ENCODE measurements at regions not wholly inside any gene's neighbourhood (a gene's known extent, or its start where the extent isn't known, plus 50 kb on each side); places are given as distances from the start of the nearest gene placed in this dataset.

- Histone ChIP-seq H3K4me1 (ENCODE audit: control insufficient read depth, insufficient read depth, low read length, poor library complexity, severe bottlenecking) (no peaks in the 10 kb centered on the region), H3K9me3 (ENCODE audit: control insufficient read depth, low read length) (no peaks in the 10 kb centered on the region), H3K36me3 (ENCODE audit: control insufficient read depth, insufficient read depth, low read length) (no peaks in the 10 kb centered on the region), H3K4me3 (ENCODE audit: extremely low read depth, insufficient read depth, low read length, poor library complexity, severe bottlenecking) (no peak overlapping the region), H3K27ac (ENCODE audit: low read depth, low read length, severe bottlenecking) (no peak overlapping the region)
- 100% methylated on average over 1 of the region's 4 CpGs; no CpG with 5 or more reads in 1 of the 2 experiments for WGBS, 2 experiments (ENCODE audit: insufficient coverage in 2 of 2)
Measured at GRCh38 chr10:107453561-107453960, 289.1 kb upstream of the SORCS1 start.

DNA sequence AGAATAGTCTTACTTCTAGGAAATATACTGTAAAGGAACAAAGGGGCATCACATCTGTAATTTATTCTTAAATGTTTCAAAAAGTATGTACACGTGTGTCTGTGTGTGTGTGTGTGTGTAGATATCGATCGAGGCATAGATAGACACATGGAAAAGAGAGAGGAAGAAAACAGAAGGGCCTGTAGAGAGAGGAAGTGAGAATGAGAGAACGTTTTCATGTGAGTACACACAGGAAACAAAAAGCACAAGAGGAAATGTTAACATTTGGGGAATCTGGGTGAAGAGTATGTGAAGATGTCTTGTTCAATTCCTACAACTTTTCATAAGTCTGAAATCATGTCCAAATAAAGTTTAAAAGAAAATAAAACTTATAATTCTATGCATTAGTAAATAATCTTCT lies 286.5 kb upstream of the SORCS1 start:
- H3K36me3 ChIP-seq (ENCODE audit: control insufficient read depth, insufficient read depth, low read length), result no peaks in the 10 kb centered on the region
- H3K4me3 ChIP-seq (ENCODE audit: extremely low read depth, insufficient read depth, low read length, poor library complexity, severe bottlenecking), result no peak overlapping the region
- H3K4me1 ChIP-seq (ENCODE audit: control insufficient read depth, insufficient read depth, low read length, poor library complexity, severe bottlenecking), result no peaks in the 10 kb centered on the region
- H3K9me3 ChIP-seq (ENCODE audit: control insufficient read depth, low read length), result no peaks in the 10 kb centered on the region
- no peak overlapping the region for H3K27ac ChIP-seq (ENCODE audit: low read depth, low read length, severe bottlenecking)
- WGBS, 2 experiments (ENCODE audit: insufficient coverage in 2 of 2), result 69% methylated on average over 3 of the region's 4 CpGs; no CpG with 5 or more reads in 1 of the 2 experiments

GRCh38 chr10:107450056-107450455 lies 285.6 kb upstream of the SORCS1 start:
- 80 to 94% methylated on average over 3 to 4 of the region's 5 CpGs for WGBS, 2 experiments (ENCODE audit: insufficient coverage in 2 of 2)
- H3K9me3 ChIP-seq (ENCODE audit: control insufficient read depth, low read length), result no peaks in the 10 kb centered on the region

DNA sequence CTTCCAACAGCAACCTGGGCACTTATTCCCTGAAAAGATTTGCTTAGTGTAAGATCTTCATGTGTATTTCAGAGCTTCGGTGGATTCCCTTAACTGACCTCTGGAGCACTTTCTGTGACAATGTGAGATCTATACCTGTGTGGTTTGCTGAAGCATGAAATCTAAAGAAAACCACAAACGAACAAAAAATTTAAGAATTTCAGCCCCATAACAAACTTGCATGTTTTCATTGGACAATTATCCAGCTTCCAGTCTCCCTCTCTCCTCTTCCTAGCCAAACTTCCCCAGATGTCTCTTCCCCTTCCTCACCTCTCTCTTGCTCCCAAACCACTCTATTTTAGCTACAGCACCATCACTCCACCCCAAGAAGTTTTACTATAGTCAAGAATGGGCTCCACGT lies 279.9 kb upstream of the SORCS1 start:
- Histone ChIP-seq H3K4me3 (ENCODE audit: extremely low read depth, insufficient read depth, low read length, poor library complexity, severe bottlenecking) (no peak overlapping the region), H3K27ac (ENCODE audit: low read depth, low read length, severe bottlenecking) (no peak overlapping the region), H3K9me3 (ENCODE audit: control insufficient read depth, low read length) (no peaks in the 10 kb centered on the region), H3K36me3 (ENCODE audit: control insufficient read depth, insufficient read depth, low read length) (no peaks in the 10 kb centered on the region), H3K4me1 (ENCODE audit: control insufficient read depth, insufficient read depth, low read length, poor library complexity, severe bottlenecking) (no peaks in the 10 kb centered on the region)
- 93 to 100% methylated on average over 1 to 3 of the region's 3 CpGs for WGBS, 2 experiments (ENCODE audit: insufficient coverage in 2 of 2)

More at GRCh38 chr10:107450056-107450455, 285.6 kb upstream of the SORCS1 start:
- Histone ChIP-seq H3K4me1 (ENCODE audit: control insufficient read depth, insufficient read depth, low read length, poor library complexity, severe bottlenecking) (no peaks in the 10 kb centered on the region), H3K36me3 (ENCODE audit: control insufficient read depth, insufficient read depth, low read length) (no peaks in the 10 kb centered on the region), H3K4me3 (ENCODE audit: extremely low read depth, insufficient read depth, low read length, poor library complexity, severe bottlenecking) (no peak overlapping the region), H3K27ac (ENCODE audit: low read depth, low read length, severe bottlenecking) (no peak overlapping the region)

DNA sequence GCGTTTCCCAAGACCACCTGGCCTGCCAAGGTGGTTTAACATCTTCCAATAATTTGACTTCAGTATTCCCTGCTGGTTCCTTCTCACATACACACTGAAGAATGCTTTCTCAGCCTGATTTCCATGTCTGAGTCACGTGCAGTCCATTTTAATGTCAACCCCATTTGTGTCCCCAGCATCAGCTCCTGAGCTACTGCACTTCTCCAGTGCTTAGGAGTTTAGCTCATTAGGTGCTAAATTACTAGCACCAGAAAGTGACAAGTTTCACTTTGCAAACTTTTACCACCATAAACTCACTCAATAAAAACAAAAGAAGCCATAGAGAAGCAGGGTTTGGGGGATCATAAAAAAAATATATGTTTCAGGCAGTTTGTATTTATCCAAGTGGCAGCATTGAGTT lies 279.3 kb upstream of the SORCS1 start:
- H3K4me1 ChIP-seq (ENCODE audit: control insufficient read depth, insufficient read depth, low read length, poor library complexity, severe bottlenecking), result no peaks in the 10 kb centered on the region
- 84 to 89% methylated on average over 2 of the region's 2 CpGs for WGBS, 2 experiments (ENCODE audit: insufficient coverage in 2 of 2)
- no peak overlapping the region for H3K27ac ChIP-seq (ENCODE audit: low read depth, low read length, severe bottlenecking)
- H3K9me3 ChIP-seq (ENCODE audit: control insufficient read depth, low read length), result no peaks in the 10 kb centered on the region
- H3K36me3 ChIP-seq (ENCODE audit: control insufficient read depth, insufficient read depth, low read length), result no peaks in the 10 kb centered on the region
- no peak overlapping the region for H3K4me3 ChIP-seq (ENCODE audit: extremely low read depth, insufficient read depth, low read length, poor library complexity, severe bottlenecking)

GRCh38 chr10:107443326-107443725 lies 278.8 kb upstream of the SORCS1 start:
- WGBS, 2 experiments (ENCODE audit: insufficient coverage in 2 of 2), result no CpG with 5 or more reads among the region's 1 CpG
- H3K27ac ChIP-seq (ENCODE audit: low read depth, low read length, severe bottlenecking), result no peak overlapping the region
- no peaks in the 10 kb centered on the region for H3K36me3 ChIP-seq (ENCODE audit: control insufficient read depth, insufficient read depth, low read length)
- no peak overlapping the region for H3K4me3 ChIP-seq (ENCODE audit: extremely low read depth, insufficient read depth, low read length, poor library complexity, severe bottlenecking)
- no peaks in the 10 kb centered on the region for H3K4me1 ChIP-seq (ENCODE audit: control insufficient read depth, insufficient read depth, low read length, poor library complexity, severe bottlenecking)
- no peaks in the 10 kb centered on the region for H3K9me3 ChIP-seq (ENCODE audit: control insufficient read depth, low read length)

- WGBS, 2 experiments (ENCODE audit: insufficient coverage in 2 of 2), result 96% methylated on average over 3 of the region's 5 CpGs; no CpG with 5 or more reads in 1 of the 2 experiments
- Histone ChIP-seq H3K4me3 (ENCODE audit: extremely low read depth, insufficient read depth, low read length, poor library complexity, severe bottlenecking) (no peak overlapping the region), H3K36me3 (ENCODE audit: control insufficient read depth, insufficient read depth, low read length) (no peaks in the 10 kb centered on the region), H3K27ac (ENCODE audit: low read depth, low read length, severe bottlenecking) (peak overlapping the region; percentile 50), H3K9me3 (ENCODE audit: control insufficient read depth, low read length) (no peaks in the 10 kb centered on the region), H3K4me1 (ENCODE audit: control insufficient read depth, insufficient read depth, low read length, poor library complexity, severe bottlenecking) (no peaks in the 10 kb centered on the region)
Measured at GRCh38 chr10:107442035-107442505, 277.6 kb upstream of the SORCS1 start.

- no CpG with 5 or more reads among the region's 5 CpGs for WGBS, 2 experiments (ENCODE audit: insufficient coverage in 2 of 2)
- no peak overlapping the region for H3K4me3 ChIP-seq (ENCODE audit: extremely low read depth, insufficient read depth, low read length, poor library complexity, severe bottlenecking)
- no peaks in the 10 kb centered on the region for H3K9me3 ChIP-seq (ENCODE audit: control insufficient read depth, low read length)
- H3K36me3 ChIP-seq (ENCODE audit: control insufficient read depth, insufficient read depth, low read length), result no peaks in the 10 kb centered on the region
- no peak overlapping the region for H3K27ac ChIP-seq (ENCODE audit: low read depth, low read length, severe bottlenecking)
- H3K4me1 ChIP-seq (ENCODE audit: control insufficient read depth, insufficient read depth, low read length, poor library complexity, severe bottlenecking), result no peaks in the 10 kb centered on the region
Measured at GRCh38 chr10:107440741-107441140, 276.2 kb upstream of the SORCS1 start.

GRCh38 chr10:107437921-107438320 lies 273.4 kb upstream of the SORCS1 start:
- H3K36me3 ChIP-seq (ENCODE audit: control insufficient read depth, insufficient read depth, low read length), result no peaks in the 10 kb centered on the region
- no peak overlapping the region for H3K4me3 ChIP-seq (ENCODE audit: extremely low read depth, insufficient read depth, low read length, poor library complexity, severe bottlenecking)
- H3K4me1 ChIP-seq (ENCODE audit: control insufficient read depth, insufficient read depth, low read length, poor library complexity, severe bottlenecking), result no peaks in the 10 kb centered on the region
- H3K27ac ChIP-seq (ENCODE audit: low read depth, low read length, severe bottlenecking), result no peak overlapping the region
- H3K9me3 ChIP-seq (ENCODE audit: control insufficient read depth, low read length), result no peaks in the 10 kb centered on the region
- whole genome bisulfite sequencing, 2 experiments (ENCODE audit: insufficient coverage in 2 of 2), result 85 to 100% methylated on average over 2 of the region's 2 CpGs

DNA sequence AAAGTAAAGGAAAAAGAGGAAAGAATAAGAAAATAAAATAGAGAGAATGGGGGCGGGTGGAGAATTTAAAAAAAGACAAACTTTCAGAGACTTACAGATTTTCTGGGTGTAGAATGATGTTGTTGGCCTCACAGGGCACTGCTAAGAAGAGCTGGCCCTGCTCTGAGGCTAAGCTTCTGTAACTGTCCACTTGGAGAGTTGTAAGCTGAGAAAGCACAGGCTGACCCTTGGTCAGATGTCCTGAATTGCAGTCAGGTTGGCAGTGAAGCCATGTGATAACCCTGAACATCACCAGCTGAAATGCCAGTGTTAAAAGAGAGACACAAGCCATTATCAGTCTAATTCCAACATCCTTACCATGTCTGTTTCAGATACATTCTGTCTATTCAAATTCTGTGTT lies 272.1 kb upstream of the SORCS1 start:
- 83 to 88% methylated on average over 1 of the region's 1 CpG for WGBS, 2 experiments (ENCODE audit: insufficient coverage in 2 of 2)
- H3K4me3 ChIP-seq (ENCODE audit: extremely low read depth, insufficient read depth, low read length, poor library complexity, severe bottlenecking), result no peak overlapping the region

GRCh38 chr10:107434854-107435253 lies 270.3 kb upstream of the SORCS1 start:
- Histone ChIP-seq H3K9me3 (ENCODE audit: control insufficient read depth, low read length) (no peaks in the 10 kb centered on the region), H3K27ac (ENCODE audit: low read depth, low read length, severe bottlenecking) (no peak overlapping the region)
- 100% methylated on average over 1 of the region's 5 CpGs for WGBS, 2 experiments (ENCODE audit: insufficient coverage in 2 of 2)

More for the DNA sequence above, 272.1 kb upstream of the SORCS1 start:
- Histone ChIP-seq H3K36me3 (ENCODE audit: control insufficient read depth, insufficient read depth, low read length) (no peaks in the 10 kb centered on the region), H3K4me1 (ENCODE audit: control insufficient read depth, insufficient read depth, low read length, poor library complexity, severe bottlenecking) (no peaks in the 10 kb centered on the region), H3K27ac (ENCODE audit: low read depth, low read length, severe bottlenecking) (no peak overlapping the region), H3K9me3 (ENCODE audit: control insufficient read depth, low read length) (no peaks in the 10 kb centered on the region)

More at GRCh38 chr10:107434854-107435253, 270.3 kb upstream of the SORCS1 start:
- Histone ChIP-seq H3K4me1 (ENCODE audit: control insufficient read depth, insufficient read depth, low read length, poor library complexity, severe bottlenecking) (no peaks in the 10 kb centered on the region), H3K4me3 (ENCODE audit: extremely low read depth, insufficient read depth, low read length, poor library complexity, severe bottlenecking) (no peak overlapping the region), H3K36me3 (ENCODE audit: control insufficient read depth, insufficient read depth, low read length) (no peaks in the 10 kb centered on the region)

All from mesodermal cell (in vitro differentiated cells).